Bone marrow (tissue), 2 donors: ENCODE measurements at regions not wholly inside any gene's neighbourhood (a gene's known extent, or its start where the extent isn't known, plus 50 kb on each side); places are given as distances from the start of the nearest gene placed in this dataset.
"Not testable (repeated sequence)": the region's sequence is repeated elsewhere in the genome, so short reads cannot be mapped to it uniquely, and the experiment has no call there.

Experiments used
- DNase-seq, 2 donors: peaks; one replicate each; lab custom pipeline; 2025; lab: John Stamatoyannopoulos, UW

- DNase-seq: no peak
Measured at GRCh38 chr12:115394496-115395220, 710.7 kb upstream of the TBX3 start.

- no peak for DNase-seq
Measured at GRCh38 chr12:115388139-115388538, 704.2 kb upstream of the TBX3 start.

DNA sequence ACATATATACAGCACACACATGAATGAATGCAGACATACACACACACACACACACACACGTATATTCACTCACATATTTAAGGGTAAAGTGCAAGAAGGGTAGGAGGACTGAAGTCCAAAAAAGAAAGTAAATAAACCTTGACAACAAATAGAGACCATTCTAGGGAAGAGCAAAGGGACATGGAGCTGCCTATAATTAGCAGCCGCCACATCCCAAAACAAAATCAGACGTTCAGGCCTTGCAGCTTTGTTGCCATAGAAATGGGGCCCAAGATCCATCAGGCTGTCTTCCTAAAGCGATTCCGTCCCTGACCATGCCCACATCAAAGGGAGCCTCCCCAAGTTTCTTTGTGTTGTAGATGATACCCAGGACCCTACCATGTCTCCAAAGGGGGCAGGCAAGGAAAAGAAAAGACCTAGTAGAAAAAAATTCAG lies 703.5 kb upstream of the TBX3 start:
- DNase-seq: no peak

GRCh38 chr12:115386946-115387345 lies 703.0 kb upstream of the TBX3 start:
- DNase-seq: no peak

DNA sequence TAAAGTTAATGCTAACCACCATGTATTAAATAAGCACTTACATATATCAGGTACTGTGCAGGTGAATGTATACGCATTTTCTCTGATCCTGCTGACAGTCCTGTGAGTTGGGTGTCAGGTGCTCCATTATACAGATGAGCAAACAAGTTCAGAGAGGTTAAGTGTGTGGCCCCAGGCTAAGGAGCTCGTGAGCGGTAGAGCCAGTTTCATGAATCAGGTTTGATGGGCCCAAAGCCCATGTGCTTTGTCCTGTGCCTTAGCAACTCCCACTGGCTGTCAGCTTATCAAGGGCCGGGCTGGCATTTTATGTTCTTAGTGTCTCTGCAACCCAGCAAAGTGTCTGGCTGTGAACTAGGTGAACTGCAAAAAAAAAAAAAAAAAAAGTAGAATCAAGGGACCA lies 701.2 kb upstream of the TBX3 start:
- DNase-seq: no peak

- DNase-seq: no peak
Measured at GRCh38 chr12:115384391-115384790, 700.4 kb upstream of the TBX3 start.

DNA sequence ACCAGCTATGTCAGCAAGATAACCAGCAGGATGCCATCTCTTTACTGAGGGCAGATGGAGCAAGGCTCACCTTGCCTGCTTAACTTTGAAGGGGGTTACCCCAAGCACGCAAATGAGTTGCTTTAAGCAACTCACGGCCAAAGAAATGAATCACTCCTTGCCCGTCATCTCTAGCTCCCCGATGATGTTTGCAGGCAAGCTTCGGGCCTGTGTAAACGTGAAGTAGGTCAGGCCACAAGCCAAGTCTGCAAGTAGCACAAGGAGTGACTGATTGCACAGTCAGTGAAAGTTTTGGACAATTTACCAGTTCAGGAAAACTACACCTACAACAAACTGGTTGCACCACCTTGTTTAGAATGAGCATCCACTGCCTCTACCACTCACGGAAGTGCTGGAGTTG lies 699.7 kb upstream of the TBX3 start:
- no peak for DNase-seq

- no peak for DNase-seq
Measured at GRCh38 chr12:115382681-115383080, 698.7 kb upstream of the TBX3 start.

DNA sequence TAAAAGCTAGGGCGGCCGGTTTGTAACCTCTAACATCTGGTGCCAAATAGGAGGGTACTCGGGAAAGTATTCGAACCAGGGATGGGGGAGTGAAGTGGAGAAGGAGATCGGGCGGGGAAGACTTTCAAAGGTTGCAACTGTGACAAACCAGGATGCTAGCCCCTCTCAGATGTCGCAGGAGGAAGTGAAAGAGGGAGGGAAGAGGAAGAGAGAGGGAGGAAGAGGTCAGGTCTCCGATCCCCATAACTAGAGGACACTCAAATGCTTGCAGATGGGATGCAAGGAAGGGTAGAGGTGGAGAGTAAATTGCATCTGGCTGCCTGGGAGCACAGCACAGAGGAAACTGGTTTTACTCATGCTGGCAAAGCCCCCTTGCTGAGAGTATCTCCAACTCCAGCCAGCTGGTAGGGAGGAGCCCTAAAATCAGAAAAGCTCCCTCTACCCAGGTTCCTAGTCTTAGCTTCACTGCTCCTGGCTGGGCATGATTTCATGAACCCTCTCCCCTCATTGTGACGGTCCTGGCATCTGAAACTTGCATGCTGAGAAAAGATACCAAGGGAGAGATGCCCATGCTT lies 696.7 kb upstream of the TBX3 start:
- DNase-seq: no peak

DNA sequence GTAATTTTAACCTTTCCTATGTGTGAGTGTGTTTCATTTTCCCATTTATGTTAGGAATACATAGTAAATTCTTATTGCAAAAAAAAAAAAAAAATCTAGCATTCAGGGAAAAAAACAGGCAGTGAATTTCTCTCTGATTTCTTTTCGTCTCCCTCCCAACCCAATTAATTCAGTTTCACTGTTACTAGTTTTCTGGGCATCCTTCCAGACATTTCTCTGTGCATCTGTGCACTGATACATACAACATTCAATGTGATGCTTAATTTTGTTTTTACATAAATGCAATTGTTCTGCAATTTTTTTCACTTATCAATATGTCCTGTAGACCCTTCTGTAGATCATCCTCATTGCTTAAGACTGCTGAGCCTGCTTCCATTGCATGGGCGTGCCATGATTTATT lies 694.3 kb upstream of the TBX3 start:
- no peak for DNase-seq

DNA sequence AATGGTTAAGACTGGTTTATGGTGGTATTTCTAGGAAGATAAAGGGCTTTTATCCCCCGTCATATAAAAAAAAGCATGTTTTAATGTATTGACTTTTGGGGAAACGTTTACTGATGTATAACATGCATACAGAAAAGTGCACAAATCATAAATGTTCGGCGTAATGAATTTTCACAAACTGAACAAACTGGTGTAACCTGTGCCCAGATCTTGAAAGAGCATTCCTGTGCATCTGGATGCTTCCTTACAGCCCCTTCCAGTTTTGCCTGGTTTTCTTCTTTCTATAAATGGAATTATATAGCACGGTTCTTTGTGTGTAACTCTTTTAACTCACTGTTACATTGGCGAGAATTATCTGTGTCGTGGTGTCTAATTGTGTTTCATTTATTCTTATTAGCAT lies 693.8 kb upstream of the TBX3 start:
- DNase-seq: no peak

DNA sequence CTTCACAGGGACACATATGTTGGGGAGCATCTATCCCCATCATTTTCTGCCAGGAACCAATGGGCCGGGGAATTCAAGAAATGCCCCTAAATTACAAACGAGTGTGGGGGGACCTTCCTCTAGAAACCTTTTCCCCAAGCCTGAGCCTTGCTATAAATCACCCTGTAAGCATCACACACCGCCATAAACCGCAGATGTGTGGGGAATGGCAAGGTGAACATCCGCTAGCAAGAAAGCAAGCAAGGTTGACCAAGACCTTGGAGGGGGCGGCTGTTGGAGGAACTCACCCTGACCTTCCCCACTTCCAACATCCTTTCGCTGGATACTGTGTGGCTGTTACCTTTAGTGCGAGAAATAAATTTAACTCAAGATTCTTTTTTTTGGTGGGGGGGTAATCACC lies 693.3 kb upstream of the TBX3 start:
- DNase-seq: no peak

- no peak for DNase-seq
Measured at GRCh38 chr12:115375186-115375991, 691.4 kb upstream of the TBX3 start.

GRCh38 chr12:115374480-115375185 lies 690.7 kb upstream of the TBX3 start:
- DNase-seq: no peak

- DNase-seq: no peak
Measured at GRCh38 chr12:115371711-115372110, 687.7 kb upstream of the TBX3 start.

DNA sequence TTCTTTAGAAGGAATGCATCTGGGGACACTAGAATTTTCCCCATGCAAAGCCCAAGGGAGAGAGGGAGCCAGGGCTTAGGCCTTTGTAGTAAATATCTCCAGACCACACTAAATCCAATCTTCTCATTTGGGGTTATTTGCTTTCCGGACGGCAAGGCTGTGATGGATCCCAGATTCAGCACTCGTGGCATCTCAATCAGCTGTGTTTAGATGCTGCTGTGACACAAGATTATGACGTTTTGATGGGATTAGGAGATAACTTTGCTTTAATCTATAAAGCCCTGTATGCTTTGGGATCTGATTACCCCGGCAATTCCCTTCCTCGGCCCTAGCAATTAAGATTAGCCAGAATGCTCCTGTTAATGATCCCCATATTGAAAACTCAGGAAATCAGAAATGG lies 686.7 kb upstream of the TBX3 start:
- DNase-seq: no peak

- no peak for DNase-seq
Measured at GRCh38 chr12:115370207-115370606, 686.2 kb upstream of the TBX3 start.

DNA sequence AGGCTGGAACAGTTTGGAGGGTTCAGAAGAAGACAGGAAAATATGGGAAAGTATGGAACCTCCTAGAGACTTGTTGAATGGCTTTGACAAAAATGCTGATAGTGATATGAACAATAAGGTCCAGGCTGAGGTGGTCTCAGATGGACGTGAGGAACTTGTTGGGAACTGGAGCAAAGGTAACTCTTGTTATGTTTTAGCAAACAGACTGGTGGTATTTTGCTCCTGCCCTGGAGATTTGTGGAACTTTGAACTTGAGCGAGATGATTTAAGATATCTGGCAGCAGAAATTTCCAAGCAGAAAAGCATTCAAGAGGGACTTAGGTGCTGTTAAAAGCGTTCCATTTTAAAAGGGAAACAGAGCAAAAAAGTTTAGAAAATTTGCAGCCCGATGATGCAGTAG lies 682.3 kb upstream of the TBX3 start:
- not testable (repeated sequence) for DNase-seq

- DNase-seq: not testable (repeated sequence)
Measured at GRCh38 chr12:115365765-115366164, 681.8 kb upstream of the TBX3 start.

DNA sequence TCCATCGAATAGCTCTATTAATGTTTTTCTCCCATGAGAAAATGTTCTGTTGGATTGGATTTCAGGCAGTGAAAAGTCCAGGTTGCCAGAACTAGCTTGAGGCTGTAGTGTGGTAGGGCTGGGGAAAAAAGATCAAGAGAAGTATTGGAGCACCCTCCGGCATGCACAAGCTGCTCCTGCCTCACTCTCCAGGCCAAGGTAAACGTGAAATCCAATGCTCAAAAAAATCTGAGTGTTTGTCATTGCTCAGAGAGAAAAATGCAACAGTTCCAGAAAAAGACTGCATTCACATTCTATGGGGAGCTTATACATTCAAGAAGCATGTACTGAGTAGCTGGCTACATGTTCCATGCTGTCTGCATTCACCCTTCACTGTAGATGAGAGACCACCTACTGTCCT lies 680.9 kb upstream of the TBX3 start:
- DNase-seq: no peak

DNA sequence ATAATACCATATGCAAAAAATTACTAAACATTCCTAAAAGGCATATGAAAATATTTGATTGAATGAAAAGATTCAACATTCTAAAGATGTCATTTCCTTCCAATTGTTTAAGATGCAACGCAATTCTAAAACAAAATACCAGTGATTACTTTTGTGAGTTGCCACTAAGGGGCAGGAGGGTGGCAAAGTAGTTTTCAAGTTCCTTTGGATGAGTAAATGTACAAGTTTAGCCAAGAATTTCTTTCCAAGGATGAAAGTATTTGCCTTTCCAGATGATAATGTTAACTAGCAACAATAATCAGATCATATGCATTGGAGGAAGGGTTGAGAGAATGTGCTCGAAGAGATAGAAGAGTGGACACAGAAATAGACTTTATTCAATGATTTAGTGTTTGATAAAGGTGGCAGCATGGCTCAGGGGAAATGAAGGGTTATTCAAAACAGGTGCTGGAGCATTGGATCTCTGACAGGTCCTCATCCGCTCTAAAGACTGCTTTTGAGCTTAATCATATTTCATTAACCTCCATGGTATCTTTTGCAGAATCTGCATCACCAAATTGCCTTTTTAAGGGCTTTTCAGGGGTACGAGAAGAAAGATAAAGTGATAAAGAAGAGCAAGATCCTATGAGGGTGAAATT lies 678.5 kb upstream of the TBX3 start:
- no peak for DNase-seq

DNA sequence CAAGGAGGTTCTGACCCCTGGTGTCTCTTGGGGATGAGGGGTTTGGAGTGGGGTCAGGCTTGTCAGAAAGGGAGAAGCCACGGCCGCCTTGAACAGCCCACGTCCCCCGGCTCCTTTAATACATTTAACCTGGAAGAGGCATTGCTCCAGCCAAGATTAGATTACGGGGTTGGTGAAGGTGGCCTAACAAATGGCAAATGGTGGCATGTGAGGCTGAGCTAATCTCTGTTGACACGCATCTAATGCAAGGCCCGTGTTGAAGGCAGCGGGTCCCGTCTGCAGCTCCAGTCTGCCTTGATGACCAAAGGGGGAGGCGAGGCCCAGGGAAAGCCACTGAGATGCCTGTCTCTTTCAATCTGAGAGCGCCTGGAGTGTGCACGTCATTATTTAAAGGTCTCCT lies 673.7 kb upstream of the TBX3 start:
- DNase-seq: no peak
